ENCODE measurements at regions not wholly inside any gene's neighbourhood (a gene's known extent, or its start where the extent isn't known, plus 50 kb on each side); places are given as distances from the start of the nearest gene placed in this dataset.
"Not testable (repeated sequence)": the region's sequence is repeated elsewhere in the genome, so short reads cannot be mapped to it uniquely, and the experiment has no call there.

DNA sequence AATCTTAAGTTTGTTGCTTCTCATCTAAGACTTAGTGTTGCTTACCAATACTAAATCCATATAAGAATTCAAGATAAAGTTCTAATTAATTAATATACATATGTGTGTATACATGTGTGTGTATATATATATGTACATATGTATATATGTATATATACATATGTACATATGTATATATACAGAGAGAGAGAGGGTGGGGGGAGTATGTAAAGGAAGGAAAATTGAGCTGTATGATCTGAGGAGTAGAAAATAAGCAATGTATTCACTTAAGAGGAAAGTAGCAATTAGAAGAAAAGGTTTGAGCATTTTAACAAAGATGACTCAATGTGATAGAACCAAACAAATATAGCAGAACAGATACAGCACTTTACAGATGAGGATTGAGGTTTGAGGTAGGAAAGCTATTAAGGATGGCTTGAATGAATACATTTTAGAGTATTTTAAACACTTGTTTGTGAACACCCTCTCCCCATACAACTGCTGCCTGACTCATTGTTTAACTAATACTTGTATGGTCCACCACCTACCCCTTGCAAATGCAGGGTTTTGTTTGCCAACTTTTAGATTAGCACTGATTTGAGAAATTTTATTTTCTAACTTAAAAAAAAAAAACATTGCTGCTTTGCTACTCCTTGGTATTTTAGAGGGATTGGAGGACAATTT is 681.1 kb upstream of the CADM2 start:
- no peak for DNase-seq (ENCODE audit: low read depth, low spot score)

DNA sequence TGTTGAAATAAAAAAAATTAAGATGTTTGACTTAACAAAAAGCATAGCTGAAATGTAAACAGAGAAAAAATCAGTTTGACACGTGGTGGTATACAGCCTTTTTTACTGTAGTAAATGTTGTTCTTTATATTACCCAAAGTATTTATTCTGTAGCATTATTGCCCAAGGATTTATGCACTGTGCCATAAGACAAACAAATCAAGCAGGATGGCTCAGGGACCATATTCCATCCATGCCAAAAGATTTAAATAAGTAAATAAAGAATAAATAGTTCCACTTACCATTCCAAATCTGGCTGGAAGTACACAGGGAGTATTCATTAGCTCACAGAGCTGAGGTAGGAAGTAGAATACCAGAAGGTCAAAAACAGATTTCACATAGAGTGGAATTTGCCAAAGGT is 666.7 kb upstream of the CADM2 start:
- Histone ChIP-seq H3K9ac (ENCODE audit: insufficient read length) (no peak overlapping the region), H3K4me3 (no peak overlapping the region), H3K27ac (no peak overlapping the region), H3K9me3 (ENCODE audit: low read depth, low read length) (no peaks in the 10 kb centered on the region), H3K36me3 (ENCODE audit: insufficient read depth, low read length) (no peaks in the 10 kb centered on the region)
- TF ChIP-seq POLR2AphosphoS5 (IDR thresholded peaks at IDR 0.05; ENCODE audit: borderline replicate concordance, low read depth, low read length): no peak
- no peak for DNase-seq (ENCODE audit: low read depth, low spot score)

More for the DNA sequence above, 681.1 kb upstream of the CADM2 start:
- TF ChIP-seq FOXP2 (optimal IDR thresholded peaks at IDR 0.05; ENCODE audit: control extremely low read depth, extremely low read length, insufficient read depth) (no peak), POLR2AphosphoS5 (IDR thresholded peaks at IDR 0.05; ENCODE audit: borderline replicate concordance, low read depth, low read length) (no peak), EZH2 (IDR thresholded peaks at IDR 0.05) (no peak)
- Histone ChIP-seq H3K36me3 (ENCODE audit: insufficient read depth, low read length) (no peaks in the 10 kb centered on the region), H3K9ac (ENCODE audit: insufficient read length) (no peak overlapping the region), H3K4me3 (no peak overlapping the region), H3K9me3 (ENCODE audit: low read depth, low read length) (no peaks in the 10 kb centered on the region), H3K27ac (no peak overlapping the region)

DNA sequence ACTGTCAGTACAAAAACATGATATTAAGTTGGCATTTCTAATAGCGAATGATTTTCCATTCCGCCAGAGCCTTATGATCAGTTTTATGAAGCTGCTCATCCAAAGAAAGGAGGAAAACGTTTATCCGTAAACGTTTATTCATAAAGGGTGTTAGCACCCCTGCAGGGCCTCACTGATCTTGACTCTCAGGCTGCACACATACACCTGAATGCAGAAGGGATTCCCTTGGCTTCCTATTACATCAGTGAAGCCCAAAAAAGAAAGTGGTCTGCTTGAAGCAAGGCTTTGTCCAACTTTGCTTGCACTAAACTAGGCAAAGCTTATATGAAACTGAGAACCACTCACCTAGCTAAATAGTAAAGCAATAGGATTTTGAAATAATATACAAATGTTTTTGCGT is 659.5 kb upstream of the CADM2 start:
- Histone ChIP-seq H3K36me3 (ENCODE audit: insufficient read depth, low read length) (no peaks in the 10 kb centered on the region), H3K9me3 (ENCODE audit: low read depth, low read length) (no peaks in the 10 kb centered on the region), H3K4me3 (no peak overlapping the region), H3K9ac (ENCODE audit: insufficient read length) (no peak overlapping the region), H3K27ac (no peak overlapping the region)
- DNase-seq (ENCODE audit: low read depth, low spot score): no peak
- no peak for TF ChIP-seq EZH2 (IDR thresholded peaks at IDR 0.05)
- no peak for TF ChIP-seq FOXP2 (optimal IDR thresholded peaks at IDR 0.05; ENCODE audit: control extremely low read depth, extremely low read length, insufficient read depth)
- no peak for TF ChIP-seq POLR2AphosphoS5 (IDR thresholded peaks at IDR 0.05; ENCODE audit: borderline replicate concordance, low read depth, low read length)

DNA sequence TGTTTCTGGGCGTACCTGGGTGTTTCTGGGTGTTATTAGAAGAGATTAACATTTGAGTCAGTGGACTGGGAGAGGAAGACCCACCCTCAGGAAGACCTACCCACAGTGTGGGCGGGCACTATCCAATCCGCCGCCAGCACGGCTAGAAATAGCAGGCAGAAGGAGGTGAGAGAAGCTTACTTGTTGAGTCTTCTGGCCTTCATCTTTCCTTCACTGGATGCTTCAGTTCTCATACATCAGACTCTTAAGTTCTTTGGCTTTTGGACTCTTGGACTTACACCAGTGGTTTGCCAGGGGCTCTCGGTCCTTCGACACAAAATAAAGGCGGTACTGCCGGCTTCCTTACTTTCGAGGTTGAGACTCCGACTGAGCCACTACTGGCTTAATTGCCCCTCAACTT is 654.6 kb upstream of the CADM2 start:
- no peaks in the 10 kb centered on the region for H3K9me3 ChIP-seq (ENCODE audit: low read depth, low read length)
- no peaks in the 10 kb centered on the region for H3K36me3 ChIP-seq (ENCODE audit: insufficient read depth, low read length)
- no peak overlapping the region for H3K4me3 ChIP-seq
- no peak for DNase-seq (ENCODE audit: low read depth, low spot score)
- TF ChIP-seq FOXP2 (optimal IDR thresholded peaks at IDR 0.05; ENCODE audit: control extremely low read depth, extremely low read length, insufficient read depth) (no peak), POLR2AphosphoS5 (IDR thresholded peaks at IDR 0.05; ENCODE audit: borderline replicate concordance, low read depth, low read length) (no peak), EZH2 (IDR thresholded peaks at IDR 0.05) (no peak)
- H3K27ac ChIP-seq: no peak overlapping the region
- H3K9ac ChIP-seq (ENCODE audit: insufficient read length): no peak overlapping the region

DNA sequence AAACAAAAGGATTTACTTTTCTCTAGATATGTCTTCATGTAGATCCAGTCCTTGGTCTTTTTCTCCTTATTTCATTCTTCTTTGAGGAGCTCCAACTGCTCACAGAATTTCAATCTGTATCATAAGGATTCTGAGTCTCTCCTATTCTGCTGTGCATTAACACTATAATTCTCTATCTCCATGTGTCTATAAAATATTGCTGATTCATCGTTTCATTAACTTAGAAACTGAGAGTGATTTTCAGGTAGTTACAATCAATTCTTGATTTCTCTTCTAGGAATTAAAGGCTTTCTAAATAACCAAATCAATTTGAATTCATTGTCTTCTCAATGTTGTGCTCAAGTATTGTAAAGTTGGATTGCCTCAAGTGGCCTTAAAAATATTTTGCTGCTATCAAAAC is 651.5 kb upstream of the CADM2 start:
- Histone ChIP-seq H3K9me3 (ENCODE audit: low read depth, low read length) (no peaks in the 10 kb centered on the region), H3K4me3 (no peak overlapping the region), H3K27ac (no peak overlapping the region), H3K36me3 (ENCODE audit: insufficient read depth, low read length) (no peaks in the 10 kb centered on the region), H3K9ac (ENCODE audit: insufficient read length) (no peak overlapping the region)
- no peak for TF ChIP-seq POLR2AphosphoS5 (IDR thresholded peaks at IDR 0.05; ENCODE audit: borderline replicate concordance, low read depth, low read length)
- TF ChIP-seq FOXP2 (optimal IDR thresholded peaks at IDR 0.05; ENCODE audit: control extremely low read depth, extremely low read length, insufficient read depth): no peak
- no peak for TF ChIP-seq EZH2 (IDR thresholded peaks at IDR 0.05)
- DNase-seq (ENCODE audit: low read depth, low spot score): no peak

DNA sequence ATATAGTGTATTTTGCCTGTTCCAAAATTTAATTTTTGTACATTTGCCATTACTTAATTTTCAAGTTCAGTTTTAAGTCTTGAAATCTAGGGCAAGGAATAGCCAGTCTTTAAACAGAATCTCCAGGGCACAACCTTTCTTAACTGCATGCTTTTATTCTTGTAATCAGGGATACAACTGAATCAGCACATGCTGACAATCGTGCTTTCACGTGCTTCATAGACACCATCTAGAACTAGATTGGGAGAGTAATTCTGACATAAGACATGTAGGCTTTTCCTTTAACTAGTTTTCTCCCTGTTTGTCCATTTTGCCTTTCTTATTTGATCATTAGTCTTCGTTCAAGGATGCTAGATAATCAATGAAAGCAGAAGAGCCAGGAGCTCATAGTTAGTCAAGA is 650.4 kb upstream of the CADM2 start:
- H3K9ac ChIP-seq (ENCODE audit: insufficient read length): no peak overlapping the region
- H3K4me3 ChIP-seq: no peak overlapping the region
- TF ChIP-seq POLR2AphosphoS5 (IDR thresholded peaks at IDR 0.05; ENCODE audit: borderline replicate concordance, low read depth, low read length) (no peak), FOXP2 (optimal IDR thresholded peaks at IDR 0.05; ENCODE audit: control extremely low read depth, extremely low read length, insufficient read depth) (no peak), EZH2 (IDR thresholded peaks at IDR 0.05) (no peak)

DNA sequence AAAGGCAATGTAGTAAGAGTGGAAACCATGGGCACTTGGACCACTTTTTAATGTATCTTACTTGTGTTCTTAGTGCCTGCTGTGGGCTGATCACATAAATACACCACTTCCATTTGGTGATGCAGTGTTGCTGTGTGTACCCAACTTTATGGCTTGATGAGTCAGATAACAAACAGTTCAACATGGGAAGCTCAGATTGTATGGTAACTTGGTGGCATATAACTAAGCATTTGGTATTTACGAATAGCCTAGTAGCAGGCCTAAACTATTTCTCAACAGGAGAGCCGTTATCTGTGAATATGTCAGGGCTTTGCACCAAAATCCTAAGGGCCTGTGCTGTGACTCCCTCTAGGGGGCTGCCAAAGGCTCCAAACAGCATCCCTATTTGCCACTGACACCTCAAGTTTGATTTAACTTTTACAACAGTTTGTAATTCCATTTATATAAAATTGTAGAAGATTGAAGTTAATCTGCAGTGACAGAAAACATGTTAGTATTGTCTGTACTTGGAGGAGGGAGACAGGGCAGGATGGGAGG is 640.4 kb upstream of the CADM2 start:
- Histone ChIP-seq H3K4me3 (no peak overlapping the region), H3K9ac (ENCODE audit: insufficient read length) (no peak overlapping the region), H3K27ac (no peak overlapping the region), H3K9me3 (ENCODE audit: low read depth, low read length) (no peaks in the 10 kb centered on the region), H3K36me3 (ENCODE audit: insufficient read depth, low read length) (no peaks in the 10 kb centered on the region)
- TF ChIP-seq POLR2AphosphoS5 (IDR thresholded peaks at IDR 0.05; ENCODE audit: borderline replicate concordance, low read depth, low read length): no peak
- no peak for TF ChIP-seq EZH2 (IDR thresholded peaks at IDR 0.05)
- no peak for TF ChIP-seq FOXP2 (optimal IDR thresholded peaks at IDR 0.05; ENCODE audit: control extremely low read depth, extremely low read length, insufficient read depth)
- no peak for DNase-seq (ENCODE audit: low read depth, low spot score)

More for the DNA sequence above, 650.4 kb upstream of the CADM2 start:
- Histone ChIP-seq H3K27ac (no peak overlapping the region), H3K36me3 (ENCODE audit: insufficient read depth, low read length) (no peaks in the 10 kb centered on the region), H3K9me3 (ENCODE audit: low read depth, low read length) (no peaks in the 10 kb centered on the region)
- DNase-seq (ENCODE audit: low read depth, low spot score): no peak

DNA sequence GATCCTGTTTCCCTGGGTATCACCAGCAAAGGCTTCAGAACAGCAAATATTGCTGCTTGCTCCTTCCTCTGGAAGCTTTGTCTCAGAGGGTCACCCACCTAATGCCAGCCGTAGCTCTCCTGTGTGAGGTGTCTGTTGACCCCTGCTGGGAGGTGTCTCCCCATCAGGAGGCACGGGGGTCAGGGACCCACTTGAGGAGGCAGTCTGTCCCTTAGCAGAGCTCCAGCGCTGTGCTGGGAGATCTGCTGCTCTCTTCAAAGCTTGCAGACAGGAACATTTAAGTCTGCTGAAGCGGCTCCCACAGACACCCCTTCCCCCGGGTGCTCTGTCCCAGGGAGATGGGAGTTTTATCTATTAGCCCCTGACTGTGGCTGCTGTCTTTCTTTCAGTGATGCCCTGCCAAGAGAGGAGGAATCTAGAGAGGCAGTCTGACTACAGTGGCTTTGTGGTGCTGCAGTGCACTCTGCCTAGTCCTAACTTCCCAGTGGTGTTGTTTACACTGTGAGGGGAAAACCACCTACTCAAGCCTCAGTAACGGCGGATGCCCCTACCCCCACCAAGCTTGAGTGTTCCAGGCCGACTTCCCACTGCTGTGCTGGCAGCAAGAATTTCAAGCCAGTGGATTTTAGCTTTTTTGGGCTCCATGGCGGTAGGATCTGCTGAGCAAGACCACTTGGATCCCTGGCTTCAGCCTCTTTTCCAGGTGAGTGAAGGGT is 593.1 kb upstream of the CADM2 start:
- not testable (repeated sequence) for DNase-seq (ENCODE audit: low read depth, low spot score); H3K27ac ChIP-seq

More for the DNA sequence above, 593.1 kb upstream of the CADM2 start:
- H3K9ac ChIP-seq (ENCODE audit: insufficient read length); H3K36me3 ChIP-seq (ENCODE audit: insufficient read depth, low read length); H3K4me3 ChIP-seq; H3K9me3 ChIP-seq (ENCODE audit: low read depth, low read length): not testable (repeated sequence)
